OCI-LY1 (cell line): ENCODE measurements at regions not wholly inside any gene's neighbourhood (a gene's known extent, or its start where the extent isn't known, plus 50 kb on each side); places are given as distances from the start of the nearest gene placed in this dataset.

Source experiments
- H2AFZ ChIP-seq: fragments of 200-600 bp; sonication (generic), shearing (Covaris generic); 2 replicates; pipeline ENCODE4 v1.6.0; 2014; ENCODE audit warnings: antibody characterized with exemption, mild to moderate bottlenecking, low read length
- H3F3A ChIP-seq: fragments of 200-600 bp; sonication (generic), shearing (Covaris generic); 2 replicates; pipeline ENCODE4 v1.6.0; 2014; ENCODE audit warnings: mild to moderate bottlenecking, antibody characterized with exemption, low read length, moderate library complexity; ENCODE audit not compliant: insufficient read depth
- H3K27ac ChIP-seq: fragments of 200-600 bp; sonication (generic); 2 replicates; pipeline ENCODE4 v1.5.1; 2014; ENCODE audit warnings: low read length, mixed run types, mild to moderate bottlenecking, low read depth; ENCODE audit not compliant: poor library complexity, severe bottlenecking
- H3K27me3 ChIP-seq: fragments of 200-600 bp; sonication (generic); 2 replicates; pipeline ENCODE4 v1.6.0; 2014; ENCODE audit warnings: antibody characterized with exemption, mild to moderate bottlenecking, low read length, moderate library complexity; ENCODE audit not compliant: insufficient read depth
- H3K36me3 ChIP-seq: fragments of 200-600 bp; sonication (generic); 2 replicates; pipeline ENCODE4 v1.6.1; 2014; ENCODE audit warnings: mild to moderate bottlenecking, antibody characterized with exemption, low read length, moderate library complexity, mixed read lengths; ENCODE audit not compliant: insufficient read depth
- H3K4me1 ChIP-seq: fragments of 200-600 bp; sonication (generic); 2 replicates; pipeline ENCODE4 v1.5.1; 2014; ENCODE audit warnings: mild to moderate bottlenecking, low read length, moderate library complexity; ENCODE audit not compliant: insufficient read depth, severe bottlenecking
- H3K4me2 ChIP-seq: fragments of 200-600 bp; sonication (generic), shearing (Covaris generic); 2 replicates; pipeline ENCODE4 v1.6.1; 2014; ENCODE audit warnings: low read length
- H3K4me3 ChIP-seq: fragments of 200-600 bp; sonication (generic); 2 replicates; pipeline ENCODE4 v1.5.1; 2014; ENCODE audit warnings: low read length, low read depth, mild to moderate bottlenecking, mixed read lengths; ENCODE audit not compliant: poor library complexity, severe bottlenecking
- H3K79me2 ChIP-seq: fragments of 200-600 bp; shearing (Covaris generic); 2 replicates; pipeline ENCODE4 v1.6.1; 2016; ENCODE audit warnings: mixed run types, low read length, mixed read lengths; ENCODE audit not compliant: insufficient read depth
- H3K9ac ChIP-seq: fragments of 200-600 bp; sonication (generic), shearing (Covaris generic); 2 replicates; pipeline ENCODE4 v1.6.1; 2014; ENCODE audit warnings: mild to moderate bottlenecking, low read length, mixed read lengths
- H3K9me2 ChIP-seq: fragments of 200-600 bp; sonication (generic), shearing (Covaris generic); 2 replicates; pipeline ENCODE4 v1.6.1; 2014; ENCODE audit warnings: low read depth, mild to moderate bottlenecking, low read length, mixed read lengths
- H3K9me3 ChIP-seq: fragments of 200-600 bp; shearing (Covaris generic); 2 replicates; pipeline ENCODE4 v1.6.1; 2014; ENCODE audit warnings: low read length, mixed read lengths
- H4K20me1 ChIP-seq: fragments of 200-600 bp; sonication (generic), shearing (Covaris generic); 2 replicates; pipeline ENCODE4 v1.6.0; 2016; ENCODE audit warnings: mild to moderate bottlenecking, low read length; ENCODE audit not compliant: insufficient read depth
- CTCF ChIP-seq: fragments of 200-600 bp; sonication (generic), shearing (Covaris generic); IDR thresholded peaks from 2 replicates; pipeline ENCODE4 v1.5.1; 2017; ENCODE audit warnings: mild to moderate bottlenecking, antibody characterized with exemption, low read length, moderate library complexity, mixed read lengths
- EZH2 ChIP-seq: fragments of 200-600 bp; sonication (generic), shearing (Covaris generic); IDR thresholded peaks from 2 replicates; pipeline ENCODE4 v1.8.0; 2017; ENCODE audit warnings: borderline replicate concordance, mixed run types, mild to moderate bottlenecking, antibody characterized with exemption, low read length, moderate library complexity, mixed read lengths

- no peak overlapping the region for H3K9ac ChIP-seq
- no peaks in the 10 kb centered on the region for H3K4me1 ChIP-seq
These were observed 56.6 kb upstream of the KIRREL3 start for GRCh38 chr11:127057126-127057525.

GRCh38 chr11:127056338-127056971 lies 55.9 kb upstream of the KIRREL3 start:
- Histone ChIP-seq H3K27ac (no peak overlapping the region), H3K4me2 (no peak overlapping the region), H4K20me1 (no peaks in the 10 kb centered on the region), H3K4me3 (no peak overlapping the region), H3K27me3 (no peaks in the 10 kb centered on the region), H3K9me3 (no peaks in the 10 kb centered on the region), H3K79me2 (no peaks in the 10 kb centered on the region), H3K4me1 (no peaks in the 10 kb centered on the region), H3K9ac (no peak overlapping the region), H2AFZ (no peak overlapping the region), H3K9me2 (no peaks in the 10 kb centered on the region), H3K36me3 (no peaks in the 10 kb centered on the region), H3F3A (no peaks in the 10 kb centered on the region)
- TF ChIP-seq CTCF (no peak), EZH2 (no peak)

More at GRCh38 chr11:127057126-127057525, 56.6 kb upstream of the KIRREL3 start:
- TF ChIP-seq CTCF (no peak), EZH2 (no peak)
- no peak overlapping the region for H2AFZ ChIP-seq
- H3K4me3 ChIP-seq = no peak overlapping the region
- no peaks in the 10 kb centered on the region for H3K9me2 ChIP-seq
- H3F3A ChIP-seq = no peaks in the 10 kb centered on the region
- no peaks in the 10 kb centered on the region for H3K27me3 ChIP-seq
- no peak overlapping the region for H3K27ac ChIP-seq
- H4K20me1 ChIP-seq = no peaks in the 10 kb centered on the region
- no peak overlapping the region for H3K4me2 ChIP-seq
- H3K79me2 ChIP-seq = no peaks in the 10 kb centered on the region
- no peaks in the 10 kb centered on the region for H3K9me3 ChIP-seq
- H3K36me3 ChIP-seq = no peaks in the 10 kb centered on the region

- no peaks in the 10 kb centered on the region for H3K27me3 ChIP-seq
- no peak for TF ChIP-seq CTCF
- TF ChIP-seq EZH2 = no peak
- H3K79me2 ChIP-seq = no peaks in the 10 kb centered on the region
- no peaks in the 10 kb centered on the region for H4K20me1 ChIP-seq
- H3K4me2 ChIP-seq = no peak overlapping the region
- no peak overlapping the region for H3K27ac ChIP-seq
- H3K4me3 ChIP-seq = no peak overlapping the region
- H3K36me3 ChIP-seq = no peaks in the 10 kb centered on the region
- H3K9me2 ChIP-seq = no peaks in the 10 kb centered on the region
- no peaks in the 10 kb centered on the region for H3F3A ChIP-seq
- no peak overlapping the region for H2AFZ ChIP-seq
- H3K9me3 ChIP-seq = no peaks in the 10 kb centered on the region
- no peak overlapping the region for H3K9ac ChIP-seq
- no peaks in the 10 kb centered on the region for H3K4me1 ChIP-seq
These were observed 54.7 kb upstream of the KIRREL3 start for GRCh38 chr11:127055236-127055635.
